Glutamatergic neuron (in vitro differentiated cells): ENCODE measurements at regions not wholly inside any gene's neighbourhood (a gene's known extent, or its start where the extent isn't known, plus 50 kb on each side); places are given as distances from the start of the nearest gene placed in this dataset.

ENCODE experiments used
- DNase-seq: peaks from one replicate; pipeline ENCODE4 v3.0.0; 2022
- H3K27ac Mint-ChIP-seq: one replicate; pipeline ENCODE4 v1.8.0; 2020; ENCODE audit warnings: mild to moderate bottlenecking, mixed read lengths, inconsistent platforms; ENCODE audit not compliant: unreplicated experiment
- H3K27me3 Mint-ChIP-seq: one replicate; pipeline ENCODE4 v1.8.0; 2020; ENCODE audit warnings: mild to moderate bottlenecking, moderate library complexity, mixed read lengths, inconsistent platforms; ENCODE audit not compliant: unreplicated experiment
- H3K36me3 Mint-ChIP-seq: one replicate; pipeline ENCODE4 v1.8.0; 2020; ENCODE audit warnings: mild to moderate bottlenecking, mixed read lengths, inconsistent platforms; ENCODE audit not compliant: unreplicated experiment
- H3K4me1 Mint-ChIP-seq: one replicate; pipeline ENCODE4 v1.8.0; 2020; ENCODE audit warnings: mild to moderate bottlenecking, low read depth, mixed read lengths, inconsistent platforms; ENCODE audit not compliant: unreplicated experiment
- H3K4me3 Mint-ChIP-seq: one replicate; pipeline ENCODE4 v1.8.0; 2020; ENCODE audit warnings: mild to moderate bottlenecking, mixed read lengths, inconsistent platforms; ENCODE audit not compliant: unreplicated experiment
- H3K9me3 Mint-ChIP-seq: one replicate; pipeline ENCODE4 v1.8.0; 2020; ENCODE audit warnings: mild to moderate bottlenecking, moderate library complexity, mixed read lengths, inconsistent platforms; ENCODE audit not compliant: unreplicated experiment
- TF ChIP-seq, protein P1 (sequence below): fragments of 200-600 bp; sonication (generic); IDR thresholded peaks from one replicate; pipeline ENCODE4 v1.5.0; 2021; ENCODE audit not compliant: partially characterized antibody, unreplicated experiment

DNA sequence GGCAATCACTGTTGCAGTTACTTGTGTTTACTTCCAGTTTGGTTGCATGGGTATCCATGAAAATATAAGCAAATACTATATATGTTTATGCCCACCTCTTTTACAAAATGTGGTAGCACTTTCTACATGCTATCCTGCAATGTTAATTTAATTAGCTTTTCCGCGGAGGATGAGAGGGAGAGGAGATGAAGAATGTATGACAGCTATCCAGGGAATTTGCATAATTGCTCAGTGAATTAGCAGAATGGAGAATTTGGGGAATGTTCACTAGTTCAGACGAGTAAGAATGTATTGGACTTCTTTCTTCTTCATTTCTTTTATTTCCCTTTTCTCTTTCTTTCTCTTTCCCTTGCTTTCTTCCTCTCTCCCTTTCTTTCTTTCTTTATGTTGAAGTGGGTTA is 140.7 kb upstream of the SLC28A3 start:
- no peaks in the 10 kb centered on the region for H3K4me1 Mint-ChIP-seq
- no peak for DNase-seq
- H3K36me3 Mint-ChIP-seq: no peaks in the 10 kb centered on the region
- no peaks in the 10 kb centered on the region for H3K9me3 Mint-ChIP-seq
- no peak overlapping the region for H3K4me3 Mint-ChIP-seq
- H3K27me3 Mint-ChIP-seq: peaks cover 2% of the 10 kb centered on the region
- TF ChIP-seq, protein P1, sequence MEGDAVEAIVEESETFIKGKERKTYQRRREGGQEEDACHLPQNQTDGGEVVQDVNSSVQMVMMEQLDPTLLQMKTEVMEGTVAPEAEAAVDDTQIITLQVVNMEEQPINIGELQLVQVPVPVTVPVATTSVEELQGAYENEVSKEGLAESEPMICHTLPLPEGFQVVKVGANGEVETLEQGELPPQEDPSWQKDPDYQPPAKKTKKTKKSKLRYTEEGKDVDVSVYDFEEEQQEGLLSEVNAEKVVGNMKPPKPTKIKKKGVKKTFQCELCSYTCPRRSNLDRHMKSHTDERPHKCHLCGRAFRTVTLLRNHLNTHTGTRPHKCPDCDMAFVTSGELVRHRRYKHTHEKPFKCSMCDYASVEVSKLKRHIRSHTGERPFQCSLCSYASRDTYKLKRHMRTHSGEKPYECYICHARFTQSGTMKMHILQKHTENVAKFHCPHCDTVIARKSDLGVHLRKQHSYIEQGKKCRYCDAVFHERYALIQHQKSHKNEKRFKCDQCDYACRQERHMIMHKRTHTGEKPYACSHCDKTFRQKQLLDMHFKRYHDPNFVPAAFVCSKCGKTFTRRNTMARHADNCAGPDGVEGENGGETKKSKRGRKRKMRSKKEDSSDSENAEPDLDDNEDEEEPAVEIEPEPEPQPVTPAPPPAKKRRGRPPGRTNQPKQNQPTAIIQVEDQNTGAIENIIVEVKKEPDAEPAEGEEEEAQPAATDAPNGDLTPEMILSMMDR: no peak
- no peak overlapping the region for H3K27ac Mint-ChIP-seq

DNA sequence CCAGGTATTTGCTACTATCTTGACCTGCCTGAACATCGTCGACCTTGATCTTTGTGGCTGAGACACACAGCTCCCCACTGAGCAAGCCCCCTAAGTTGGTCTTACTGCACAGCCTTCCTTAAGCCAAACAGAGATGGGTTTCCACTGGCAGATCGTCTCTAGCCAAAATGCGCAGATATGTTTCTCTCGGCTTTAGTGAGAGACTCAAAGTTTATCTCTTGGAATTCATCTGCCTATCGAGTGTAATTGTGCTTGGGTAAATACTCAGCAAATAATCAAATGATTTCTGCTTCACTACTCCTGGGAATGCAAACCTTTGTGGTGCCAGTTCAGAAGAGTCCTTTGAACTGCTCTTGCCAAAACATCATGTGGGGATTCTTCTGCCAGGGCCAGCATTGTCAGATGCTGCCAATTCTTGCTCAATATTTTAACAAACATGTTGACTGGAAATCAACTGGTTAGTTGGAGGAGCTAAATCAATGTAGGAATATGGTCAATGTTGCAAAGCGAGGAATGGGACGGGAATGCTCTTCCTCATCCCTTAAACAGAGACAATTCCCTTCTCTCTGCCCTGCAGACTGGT is 141.2 kb upstream of the SLC28A3 start:
- H3K4me3 Mint-ChIP-seq: no peak overlapping the region
- H3K27me3 Mint-ChIP-seq: peaks cover 2% of the 10 kb centered on the region
- no peak for DNase-seq
- no peak overlapping the region for H3K27ac Mint-ChIP-seq
- TF ChIP-seq, protein P1: no peak
- H3K9me3 Mint-ChIP-seq: no peaks in the 10 kb centered on the region
- H3K36me3 Mint-ChIP-seq: no peaks in the 10 kb centered on the region
- no peaks in the 10 kb centered on the region for H3K4me1 Mint-ChIP-seq

DNA sequence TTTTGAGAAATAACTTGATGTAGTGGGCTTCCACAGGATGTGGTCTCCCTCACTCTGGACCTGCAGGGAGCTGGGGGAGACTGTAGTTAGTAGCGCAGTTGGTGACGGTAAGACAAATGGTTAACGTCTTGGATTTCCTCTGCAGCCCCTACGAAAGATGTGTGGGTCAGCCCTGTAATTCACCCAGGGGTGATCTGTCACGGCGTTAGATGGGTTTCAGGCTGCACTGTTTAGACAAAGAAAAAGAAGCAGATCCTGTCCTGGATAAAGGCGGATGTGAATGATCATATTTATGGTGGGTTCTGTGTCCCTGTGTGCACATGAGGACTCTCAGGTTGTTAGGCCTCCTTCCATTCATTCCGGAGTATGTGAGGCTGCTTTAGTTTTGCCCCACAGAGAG is 142.0 kb upstream of the SLC28A3 start:
- H3K9me3 Mint-ChIP-seq: no peaks in the 10 kb centered on the region
- H3K27ac Mint-ChIP-seq: no peak overlapping the region
- TF ChIP-seq, protein P1: no peak
- H3K27me3 Mint-ChIP-seq: peaks cover 2% of the 10 kb centered on the region
- no peak overlapping the region for H3K4me3 Mint-ChIP-seq
- DNase-seq: no peak
- no peaks in the 10 kb centered on the region for H3K36me3 Mint-ChIP-seq
- no peaks in the 10 kb centered on the region for H3K4me1 Mint-ChIP-seq

DNA sequence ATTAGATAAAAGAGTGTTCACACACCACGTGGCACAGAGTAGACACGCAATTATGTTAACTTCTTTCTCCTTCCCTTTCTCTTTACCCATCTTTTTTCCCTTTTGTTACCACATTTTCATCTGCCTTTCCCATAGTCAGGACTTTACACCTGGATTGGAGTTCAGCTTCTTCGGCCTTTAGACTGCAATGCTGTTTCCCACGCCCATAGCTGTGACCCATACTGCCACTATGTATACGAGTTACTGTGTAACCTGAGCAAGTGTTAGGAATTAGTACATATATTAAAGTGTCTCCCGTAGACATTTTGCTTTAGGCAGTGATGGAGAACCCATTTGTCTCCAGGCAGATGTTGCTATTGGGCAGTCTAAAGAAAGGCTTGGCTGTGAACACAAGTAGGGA is 143.6 kb upstream of the SLC28A3 start:
- no peaks in the 10 kb centered on the region for H3K9me3 Mint-ChIP-seq
- H3K4me1 Mint-ChIP-seq: no peaks in the 10 kb centered on the region
- no peak overlapping the region for H3K4me3 Mint-ChIP-seq
- no peak overlapping the region for H3K27ac Mint-ChIP-seq
- TF ChIP-seq, protein P1: no peak
- no peak for DNase-seq
- H3K27me3 Mint-ChIP-seq: peaks cover 2% of the 10 kb centered on the region
- no peaks in the 10 kb centered on the region for H3K36me3 Mint-ChIP-seq

DNA sequence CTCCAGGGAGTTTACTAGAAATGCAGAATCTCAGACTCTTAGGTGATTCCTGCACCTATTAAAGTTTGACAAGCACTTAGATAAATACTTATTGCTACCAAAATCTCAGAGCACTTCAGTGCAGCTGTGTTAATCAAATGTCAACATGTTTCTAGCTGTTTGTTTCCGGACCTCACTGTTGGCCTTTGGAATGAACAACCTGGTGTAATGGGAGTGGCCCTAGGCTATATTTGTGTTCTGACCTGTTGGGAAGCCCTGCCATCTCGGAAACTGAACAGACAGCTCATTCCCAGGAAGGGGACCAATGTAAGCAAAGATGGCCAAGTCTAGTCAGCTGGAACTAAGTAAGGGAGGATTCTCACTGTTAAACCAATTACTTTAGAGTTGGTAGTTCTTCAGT is 145.0 kb upstream of the SLC28A3 start:
- no peaks in the 10 kb centered on the region for H3K36me3 Mint-ChIP-seq

More for the DNA sequence above, 145.0 kb upstream of the SLC28A3 start:
- TF ChIP-seq, protein P1: no peak
- Mint-ChIP-seq H3K4me1 (peaks cover 3% of the 10 kb centered on the region), H3K4me3 (no peak overlapping the region), H3K9me3 (no peaks in the 10 kb centered on the region), H3K27me3 (peaks cover 2% of the 10 kb centered on the region), H3K27ac (no peak overlapping the region)
- DNase-seq: no peak
